ENCODE measurements at regions not wholly inside any gene's neighbourhood (a gene's known extent, or its start where the extent isn't known, plus 50 kb on each side); places are given as distances from the start of the nearest gene placed in this dataset.
A peak's percentile ranks its signal among the peaks of the same experiment; 100 is the strongest.

- no peaks in the 10 kb centered on the region for H3K27me3 ChIP-seq
- H3K4me1 ChIP-seq: no peaks in the 10 kb centered on the region
- no peak overlapping the region for H3K4me3 ChIP-seq
- no peaks in the 10 kb centered on the region for H3K36me3 ChIP-seq
- no peak for DNase-seq (ENCODE audit: low spot score)
- no peaks in the 10 kb centered on the region for H3K9me3 ChIP-seq
- H3K27ac ChIP-seq: no peak overlapping the region
- no peak for TF ChIP-seq CTCF (IDR thresholded peaks at IDR 0.05)
These were observed 559.6 kb upstream of the DIPK2B start for GRCh38 chrX:45760187-45760742.

- DNase-seq (ENCODE audit: low spot score): no peak
- Histone ChIP-seq H3K27me3 (no peaks in the 10 kb centered on the region), H3K9me3 (no peaks in the 10 kb centered on the region), H3K4me3 (no peak overlapping the region), H3K27ac (peak overlapping the region; percentile 10 to 50), H3K36me3 (no peaks in the 10 kb centered on the region), H3K4me1 (no peaks in the 10 kb centered on the region)
- no peak for TF ChIP-seq CTCF (IDR thresholded peaks at IDR 0.05)
These were observed 558.2 kb upstream of the DIPK2B start for GRCh38 chrX:45758738-45759397.

GRCh38 chrX:45758319-45758718 is 557.6 kb upstream of the DIPK2B start:
- TF ChIP-seq CTCF (IDR thresholded peaks at IDR 0.05): no peak
- Histone ChIP-seq H3K36me3 (no peaks in the 10 kb centered on the region), H3K4me1 (no peaks in the 10 kb centered on the region), H3K9me3 (no peaks in the 10 kb centered on the region), H3K27me3 (no peaks in the 10 kb centered on the region), H3K27ac (peak overlapping the region; percentile 10 to 50), H3K4me3 (no peak overlapping the region)
- DNase-seq (ENCODE audit: low spot score): no peak

GRCh38 chrX:45757272-45757671 is 556.6 kb upstream of the DIPK2B start:
- H3K4me1 ChIP-seq: no peaks in the 10 kb centered on the region

GRCh38 chrX:45756557-45756956 is 555.9 kb upstream of the DIPK2B start:
- Histone ChIP-seq H3K36me3 (no peaks in the 10 kb centered on the region), H3K4me1 (no peaks in the 10 kb centered on the region), H3K9me3 (no peaks in the 10 kb centered on the region), H3K27ac (no peak overlapping the region), H3K27me3 (no peaks in the 10 kb centered on the region), H3K4me3 (no peak overlapping the region)
- TF ChIP-seq CTCF (IDR thresholded peaks at IDR 0.05): no peak
- no peak for DNase-seq (ENCODE audit: low spot score)

More at GRCh38 chrX:45757272-45757671, 556.6 kb upstream of the DIPK2B start:
- Histone ChIP-seq H3K9me3 (no peaks in the 10 kb centered on the region), H3K4me3 (no peak overlapping the region), H3K27ac (no peak overlapping the region), H3K36me3 (no peaks in the 10 kb centered on the region), H3K27me3 (no peaks in the 10 kb centered on the region)
- DNase-seq (ENCODE audit: low spot score): no peak
- TF ChIP-seq CTCF (IDR thresholded peaks at IDR 0.05): no peak

GRCh38 chrX:45755703-45756102 is 555.0 kb upstream of the DIPK2B start:
- Histone ChIP-seq H3K4me1 (no peaks in the 10 kb centered on the region), H3K27me3 (no peaks in the 10 kb centered on the region), H3K4me3 (no peak overlapping the region), H3K27ac (no peak overlapping the region), H3K36me3 (no peaks in the 10 kb centered on the region), H3K9me3 (no peaks in the 10 kb centered on the region)
- no peak for DNase-seq (ENCODE audit: low spot score)
- no peak for TF ChIP-seq CTCF (IDR thresholded peaks at IDR 0.05)

All from right atrium auricular region (tissue), 2 donors.